CD4-positive, alpha-beta T cell treated with Interleukin-21 for 1 hour (primary cell): ENCODE measurements at regions not wholly inside any gene's neighbourhood (a gene's known extent, or its start where the extent isn't known, plus 50 kb on each side); places are given as distances from the start of the nearest gene placed in this dataset.
"Not testable (repeated sequence)": the region's sequence is repeated elsewhere in the genome, so short reads cannot be mapped to it uniquely, and the experiment has no call there.

ENCODE experiments used
- DNase-seq: peaks from one replicate; pipeline ENCODE4 v3.0.0-alpha.2; 2020

DNA sequence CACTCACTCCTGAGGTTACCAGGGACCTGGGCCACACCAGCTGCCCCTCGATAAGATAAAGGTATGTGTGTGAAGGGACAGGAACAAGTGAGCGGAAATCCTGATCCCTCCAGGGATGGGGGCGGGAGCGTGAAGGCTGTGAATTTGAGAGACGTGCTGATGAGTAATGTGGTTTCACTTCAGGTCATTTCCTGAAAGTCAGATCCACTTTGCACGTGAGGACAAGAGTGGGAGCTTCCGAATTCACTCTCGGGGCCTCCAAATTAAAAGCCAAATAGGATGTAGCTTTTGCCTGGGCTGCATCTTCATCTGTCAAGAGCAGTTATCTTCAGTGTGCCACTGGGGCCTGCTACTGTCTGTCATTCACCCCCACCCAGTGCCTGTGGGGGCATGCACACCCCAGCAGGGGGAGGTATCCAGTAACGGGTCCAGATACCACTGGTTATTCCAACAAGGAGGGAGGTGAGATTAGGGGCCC is 87.4 kb upstream of the LHX1 start:
- DNase-seq = peak; percentile 6

GRCh38 chr17:36850790-36851189 is 86.5 kb upstream of the LHX1 start:
- DNase-seq = no peak

DNA sequence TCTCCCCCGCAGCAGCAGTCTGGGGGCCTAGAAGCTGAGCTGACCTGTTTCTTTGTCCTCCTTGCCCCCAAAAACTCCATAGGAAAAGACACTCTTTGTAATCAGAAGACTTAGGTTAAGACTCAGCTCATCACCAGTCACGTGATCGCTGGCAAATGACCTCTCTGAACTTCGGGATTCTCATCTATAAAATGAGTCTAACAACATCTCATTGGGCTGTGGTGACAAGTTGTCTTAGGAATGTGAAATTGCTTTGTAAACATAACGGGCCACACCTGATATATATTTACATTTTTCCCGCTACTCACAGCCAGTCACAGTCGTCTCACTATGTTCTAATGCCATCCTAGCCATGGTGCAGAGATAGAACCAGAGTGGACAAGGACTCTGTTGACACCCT is 86.0 kb upstream of the LHX1 start:
- no peak for DNase-seq

GRCh38 chr17:36852478-36852877 is 84.8 kb upstream of the LHX1 start:
- not testable (repeated sequence) for DNase-seq

DNA sequence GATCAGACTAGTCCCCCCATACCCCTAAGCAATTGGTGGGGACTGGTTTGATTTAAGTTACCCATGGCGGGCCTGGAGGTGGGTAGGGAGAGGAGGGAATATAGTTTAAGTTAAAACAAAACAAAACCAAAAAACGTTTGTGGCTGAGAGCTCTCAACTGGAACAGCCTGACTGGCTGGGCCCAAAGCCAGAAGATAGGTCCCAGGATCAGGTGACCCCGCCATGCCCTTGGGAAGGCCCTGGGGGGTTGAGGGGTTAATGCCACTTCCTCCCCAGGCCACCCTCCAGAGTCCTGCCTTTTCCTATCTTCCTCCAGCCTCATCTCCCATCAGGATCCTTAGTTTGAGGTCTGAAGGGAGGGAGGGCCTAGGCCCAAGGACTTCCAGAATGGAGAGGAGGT is 82.3 kb upstream of the LHX1 start:
- no peak for DNase-seq

- no peak for DNase-seq
These were observed 81.8 kb upstream of the LHX1 start for GRCh38 chr17:36855459-36855858.

- DNase-seq = no peak
These were observed 81.1 kb upstream of the LHX1 start for GRCh38 chr17:36856222-36856621.

DNA sequence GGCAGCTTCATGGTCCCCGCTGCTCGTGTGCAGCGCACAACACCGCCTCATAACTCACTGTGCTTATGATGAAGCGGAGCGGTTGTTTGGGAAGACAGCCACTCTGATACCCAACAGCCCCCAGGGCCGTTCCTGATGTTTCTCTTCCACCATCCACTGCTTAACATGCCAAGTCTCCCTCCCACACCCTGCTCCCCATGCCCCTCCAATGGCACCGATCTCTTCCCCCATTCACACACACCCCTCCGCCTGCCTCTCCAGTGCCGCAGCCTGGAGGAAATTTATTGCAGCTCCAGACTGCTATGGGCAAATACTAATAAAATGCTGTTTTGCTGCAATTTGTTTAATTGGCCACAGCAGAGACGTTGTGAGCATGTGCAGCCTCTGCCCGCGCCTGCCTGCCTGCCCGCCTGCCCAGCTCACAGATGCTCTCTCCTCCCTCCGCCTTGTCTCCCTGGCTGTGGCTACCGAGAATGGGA is 80.3 kb upstream of the LHX1 start:
- no peak for DNase-seq

- DNase-seq = no peak
These were observed 79.6 kb upstream of the LHX1 start for GRCh38 chr17:36857698-36858097.

GRCh38 chr17:36858119-36859002 is 78.9 kb upstream of the LHX1 start:
- DNase-seq = no peak

DNA sequence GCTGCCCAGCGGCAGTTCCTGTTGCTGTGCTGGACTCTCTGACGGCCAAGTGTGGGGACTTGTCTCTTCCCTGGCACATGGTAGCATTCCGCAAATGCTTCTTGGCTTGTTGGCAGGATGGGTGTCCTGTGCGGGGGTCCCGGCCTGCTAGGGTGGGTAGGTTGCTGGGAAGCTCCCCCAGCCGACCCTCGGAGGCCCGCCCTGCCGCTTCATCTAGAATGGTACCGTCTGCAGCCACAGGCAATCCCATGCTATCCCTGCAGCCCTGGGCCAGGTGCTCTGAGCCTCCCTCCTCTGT is 78.3 kb upstream of the LHX1 start:
- DNase-seq = no peak

DNA sequence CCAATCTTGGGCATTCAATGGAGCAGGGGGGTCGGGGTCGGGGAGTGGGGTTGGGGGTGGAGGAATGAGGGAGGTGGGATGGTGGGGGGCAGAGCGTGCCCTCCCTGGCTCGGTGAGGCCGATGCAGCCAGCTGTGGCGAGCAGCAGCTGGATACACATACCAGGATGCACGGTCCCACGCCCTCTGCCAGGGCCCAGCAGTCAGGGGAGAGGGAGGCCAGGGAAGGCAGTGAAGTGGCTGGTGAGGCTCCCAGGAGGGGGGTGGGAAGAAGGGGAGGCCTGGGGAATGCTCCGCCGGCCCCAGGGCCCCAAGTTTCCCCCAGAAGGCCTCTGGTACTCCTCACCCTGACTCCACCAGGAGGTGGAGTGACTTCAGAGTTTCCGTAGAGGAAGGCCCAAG is 77.6 kb upstream of the LHX1 start:
- no peak for DNase-seq

DNA sequence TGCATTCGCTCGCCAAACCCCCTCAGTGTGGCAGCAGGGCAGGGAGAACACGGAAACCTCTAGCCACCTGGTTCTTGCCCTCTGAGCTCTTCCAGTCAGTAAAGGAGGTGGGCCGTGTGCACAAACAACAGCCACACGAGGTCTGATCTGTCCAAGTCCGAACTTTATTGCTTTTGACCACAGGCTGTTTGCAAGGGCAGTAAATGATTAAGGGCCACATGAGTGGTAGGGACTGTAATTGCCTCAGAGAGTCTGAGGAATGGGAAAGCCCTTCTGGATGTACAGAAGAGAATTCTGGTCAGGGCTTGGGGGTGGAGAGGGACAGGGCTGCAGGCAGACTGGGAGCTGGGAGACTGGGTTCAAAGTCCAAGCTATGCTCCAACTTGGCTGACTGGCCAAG is 75.7 kb upstream of the LHX1 start:
- no peak for DNase-seq

GRCh38 chr17:36862116-36862920 is 75.0 kb upstream of the LHX1 start:
- no peak for DNase-seq

DNA sequence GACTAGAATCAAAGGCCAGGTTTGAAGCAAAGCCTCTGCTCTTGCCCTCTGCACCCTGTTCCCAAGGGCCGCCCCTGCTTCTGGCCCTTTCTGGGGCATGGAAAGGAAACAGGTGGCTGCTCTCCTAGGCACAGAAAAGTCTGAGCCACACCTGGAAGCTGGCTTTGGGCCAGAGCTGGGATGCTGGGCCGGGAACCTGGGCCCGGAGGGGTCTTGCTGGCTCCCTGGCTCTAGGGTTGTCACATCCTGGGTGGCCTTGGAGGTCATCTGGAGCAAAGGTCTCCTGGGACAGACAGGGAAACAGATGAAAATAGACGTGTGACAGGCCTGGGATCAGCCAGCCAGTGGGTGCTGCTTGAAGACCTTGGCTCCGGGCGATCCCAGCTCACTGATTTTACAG is 74.1 kb upstream of the LHX1 start:
- no peak for DNase-seq

DNA sequence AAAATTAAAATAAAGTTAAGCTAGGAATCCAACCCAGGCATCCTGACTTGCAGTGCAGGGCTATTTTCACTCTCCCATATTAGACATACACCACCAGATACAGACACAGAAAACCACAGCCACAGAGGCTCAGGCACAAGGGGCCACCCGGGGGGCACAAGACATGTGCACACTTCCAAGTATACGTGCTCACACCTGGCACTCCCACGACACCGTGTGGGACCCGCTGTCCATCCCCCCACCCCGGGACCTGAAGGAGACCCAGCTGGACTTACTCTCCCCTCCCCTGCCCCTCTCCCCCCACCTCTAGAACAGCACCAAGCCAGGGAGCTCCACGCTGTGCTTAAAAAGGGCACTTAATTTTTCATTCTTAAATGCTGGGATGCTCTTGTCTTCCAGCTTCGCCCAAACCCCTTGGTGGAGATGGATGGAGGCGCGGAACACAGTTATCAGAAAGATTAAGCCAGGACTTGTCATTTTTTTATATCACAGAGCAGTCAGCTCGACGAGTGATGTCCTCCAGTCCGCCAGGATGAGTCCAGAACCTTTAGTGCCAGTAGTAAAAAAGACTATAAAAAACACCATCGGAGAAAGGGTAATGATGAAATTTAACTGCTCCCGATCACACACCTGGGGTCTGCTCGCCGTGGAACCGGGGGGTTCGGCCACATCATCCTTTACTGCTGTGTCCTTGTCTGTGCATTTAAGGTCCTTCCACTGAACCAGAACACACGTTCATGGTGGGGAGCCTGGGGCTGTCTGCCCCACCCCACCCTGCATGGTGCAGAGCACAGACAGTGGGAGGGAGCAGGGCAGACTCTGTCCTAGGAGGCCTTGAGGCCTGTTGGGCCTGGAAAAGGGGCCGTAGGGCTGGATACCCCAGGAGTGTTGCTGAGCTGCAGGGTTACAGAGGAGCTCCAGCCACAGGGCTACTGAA is 73.3 kb upstream of the LHX1 start:
- no peak for DNase-seq

DNA sequence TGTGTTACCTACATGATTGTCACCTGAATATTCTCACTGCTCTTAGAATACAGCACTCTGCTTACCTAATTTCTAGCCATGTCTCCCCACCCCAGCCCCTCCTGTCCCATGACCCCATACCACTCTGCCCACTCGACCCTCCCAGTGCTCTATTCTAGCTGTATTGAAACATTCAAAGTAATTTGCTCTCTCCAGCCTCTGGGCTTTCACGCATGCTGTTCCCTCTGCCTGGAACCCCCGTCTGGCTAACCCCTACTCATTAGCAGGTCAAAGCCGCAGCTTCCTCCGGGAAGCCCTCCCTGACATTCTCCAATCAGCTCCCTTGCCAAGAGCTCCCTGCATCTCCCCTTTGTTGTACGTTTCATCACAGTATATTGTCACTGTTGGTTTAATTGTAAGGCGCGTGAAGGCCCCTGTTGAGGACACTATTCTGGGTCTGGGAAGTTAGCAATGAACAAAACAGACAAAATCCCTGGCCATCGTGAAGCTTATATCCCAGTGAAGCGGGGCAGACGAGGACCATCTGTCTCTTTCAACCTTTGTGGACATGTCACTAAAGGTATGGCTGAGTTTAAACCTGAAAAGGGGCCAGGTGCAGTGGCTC is 72.3 kb upstream of the LHX1 start:
- DNase-seq = no peak

- DNase-seq = no peak
These were observed 69.4 kb upstream of the LHX1 start for GRCh38 chr17:36867716-36868341.

GRCh38 chr17:36868777-36869176 is 68.5 kb upstream of the LHX1 start:
- no peak for DNase-seq

DNA sequence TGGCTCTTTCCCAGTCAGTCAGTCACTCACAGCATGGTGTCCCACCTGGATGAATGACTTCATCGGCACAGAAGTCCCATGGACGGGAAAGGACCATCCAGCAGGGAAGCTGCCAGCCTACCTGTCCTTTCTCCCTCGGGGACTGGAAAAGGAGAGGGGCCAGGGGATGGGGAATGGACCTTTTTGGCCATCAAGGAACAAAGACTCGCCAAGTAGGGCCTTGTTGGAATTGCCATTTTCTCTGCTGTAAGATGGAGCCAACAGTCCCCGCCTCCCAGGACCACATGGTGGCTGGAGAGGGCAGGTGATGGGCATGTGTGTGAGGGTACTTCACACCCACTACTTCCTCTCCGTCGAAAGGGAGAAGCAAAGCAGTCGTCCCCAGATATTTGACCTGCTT is 67.8 kb upstream of the LHX1 start:
- no peak for DNase-seq

GRCh38 chr17:36869856-36870719 is 67.2 kb upstream of the LHX1 start:
- no peak for DNase-seq
